Activated CD8-positive, alpha-beta T cell treated with anti-CD3 and anti-CD28 coated beads for 36 hours (primary cell): ENCODE measurements at regions not wholly inside any gene's neighbourhood (a gene's known extent, or its start where the extent isn't known, plus 50 kb on each side); places are given as distances from the start of the nearest gene placed in this dataset.
"Not testable (repeated sequence)": the region's sequence is repeated elsewhere in the genome, so short reads cannot be mapped to it uniquely, and the experiment has no call there.

ENCODE experiments used
- ATAC-seq: fragments of 200-7000 bp; cut with Tn5 transposase; one replicate; pipeline ENCODE4 v1.10.0; 2021; ENCODE audit warnings: mild to moderate bottlenecking, moderate library complexity
- CTCF ChIA-PET: fragments of 350-600 bp; sonication (Branson Sonifier 250); formaldehyde crosslinking; loops from one replicate; lab custom pipeline; 2021; ENCODE audit warnings: antibody characterized with exemption; lab: Charles Lee
- POLR2A ChIA-PET: fragments of 350-600 bp; sonication (Branson Sonifier 250); formaldehyde crosslinking; loops from one replicate; lab custom pipeline; 2021; ENCODE audit warnings: antibody characterized with exemption; lab: Charles Lee
- DNase-seq: peaks from one replicate; pipeline ENCODE4 v3.0.0-alpha.2; 2020
- H3K27ac Mint-ChIP-seq: one replicate; pipeline ENCODE4 v1.8.0; 2021; ENCODE audit warnings: mild to moderate bottlenecking, mixed read lengths
- H3K27me3 Mint-ChIP-seq: one replicate; pipeline ENCODE4 v1.8.0; 2021; ENCODE audit warnings: mixed read lengths
- H3K36me3 Mint-ChIP-seq: one replicate; pipeline ENCODE4 v1.8.0; 2021; ENCODE audit warnings: low read depth, mixed read lengths
- H3K4me1 Mint-ChIP-seq: one replicate; pipeline ENCODE4 v1.8.0; 2021; ENCODE audit warnings: low read depth, mixed read lengths
- H3K4me3 Mint-ChIP-seq: one replicate; pipeline ENCODE4 v1.8.0; 2021; ENCODE audit warnings: mild to moderate bottlenecking, moderate library complexity, mixed read lengths
- H3K9me3 Mint-ChIP-seq: one replicate; pipeline ENCODE4 v1.8.0; 2021; ENCODE audit warnings: mixed read lengths
- intact Hi-C: fragments of 100-400 bp; cut with micrococcal nuclease; formaldehyde crosslinking; loops from one replicate; pipeline ENCODE4 v1.10.0; 2022
- TF ChIP-seq, protein P1 (sequence below): fragments of 200-600 bp; IDR thresholded peaks from one replicate; pipeline ENCODE4 v1.8.0; 2022; ENCODE audit warnings: antibody characterized with exemption, mild to moderate bottlenecking

DNA sequence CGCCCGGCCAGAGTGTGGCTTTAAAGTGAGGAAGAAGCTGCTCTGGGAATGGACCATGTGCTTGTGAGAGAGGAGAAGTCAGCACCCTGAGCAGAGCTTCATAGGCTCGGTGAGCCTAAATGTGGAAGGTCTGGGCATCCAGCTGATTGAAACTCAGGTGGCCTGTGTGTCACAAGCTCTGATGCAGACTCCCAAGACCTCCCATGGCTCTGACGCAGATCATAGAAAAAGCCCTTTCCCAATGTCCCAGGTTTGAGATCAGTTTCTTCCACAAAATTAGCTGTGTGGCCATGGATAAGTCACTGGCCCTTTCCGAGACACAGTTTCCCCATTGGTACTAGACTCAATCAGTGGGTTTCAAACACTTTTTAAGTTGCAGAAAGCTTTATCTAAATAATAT, 180.0 kb upstream of the CCL2 start:
- Mint-ChIP-seq H3K36me3 (no peaks in the 10 kb centered on the region), H3K9me3 (no peaks in the 10 kb centered on the region), H3K4me1 (no peaks in the 10 kb centered on the region), H3K27me3 (peaks cover 11% of the 10 kb centered on the region), H3K27ac (no peak overlapping the region), H3K4me3 (no peak overlapping the region)
- CTCF ChIA-PET = interaction anchor here (0.8 kb wide), 1 partner anchor 71 kb away, joined by 3 read pairs; no protein-coding TSS in a partner anchor
- ATAC-seq = no peak
- no peak for DNase-seq
- TF ChIP-seq, protein P1, sequence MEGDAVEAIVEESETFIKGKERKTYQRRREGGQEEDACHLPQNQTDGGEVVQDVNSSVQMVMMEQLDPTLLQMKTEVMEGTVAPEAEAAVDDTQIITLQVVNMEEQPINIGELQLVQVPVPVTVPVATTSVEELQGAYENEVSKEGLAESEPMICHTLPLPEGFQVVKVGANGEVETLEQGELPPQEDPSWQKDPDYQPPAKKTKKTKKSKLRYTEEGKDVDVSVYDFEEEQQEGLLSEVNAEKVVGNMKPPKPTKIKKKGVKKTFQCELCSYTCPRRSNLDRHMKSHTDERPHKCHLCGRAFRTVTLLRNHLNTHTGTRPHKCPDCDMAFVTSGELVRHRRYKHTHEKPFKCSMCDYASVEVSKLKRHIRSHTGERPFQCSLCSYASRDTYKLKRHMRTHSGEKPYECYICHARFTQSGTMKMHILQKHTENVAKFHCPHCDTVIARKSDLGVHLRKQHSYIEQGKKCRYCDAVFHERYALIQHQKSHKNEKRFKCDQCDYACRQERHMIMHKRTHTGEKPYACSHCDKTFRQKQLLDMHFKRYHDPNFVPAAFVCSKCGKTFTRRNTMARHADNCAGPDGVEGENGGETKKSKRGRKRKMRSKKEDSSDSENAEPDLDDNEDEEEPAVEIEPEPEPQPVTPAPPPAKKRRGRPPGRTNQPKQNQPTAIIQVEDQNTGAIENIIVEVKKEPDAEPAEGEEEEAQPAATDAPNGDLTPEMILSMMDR = no peak
- intact Hi-C loops = no loop called here
- POLR2A ChIA-PET = no interaction called here

DNA sequence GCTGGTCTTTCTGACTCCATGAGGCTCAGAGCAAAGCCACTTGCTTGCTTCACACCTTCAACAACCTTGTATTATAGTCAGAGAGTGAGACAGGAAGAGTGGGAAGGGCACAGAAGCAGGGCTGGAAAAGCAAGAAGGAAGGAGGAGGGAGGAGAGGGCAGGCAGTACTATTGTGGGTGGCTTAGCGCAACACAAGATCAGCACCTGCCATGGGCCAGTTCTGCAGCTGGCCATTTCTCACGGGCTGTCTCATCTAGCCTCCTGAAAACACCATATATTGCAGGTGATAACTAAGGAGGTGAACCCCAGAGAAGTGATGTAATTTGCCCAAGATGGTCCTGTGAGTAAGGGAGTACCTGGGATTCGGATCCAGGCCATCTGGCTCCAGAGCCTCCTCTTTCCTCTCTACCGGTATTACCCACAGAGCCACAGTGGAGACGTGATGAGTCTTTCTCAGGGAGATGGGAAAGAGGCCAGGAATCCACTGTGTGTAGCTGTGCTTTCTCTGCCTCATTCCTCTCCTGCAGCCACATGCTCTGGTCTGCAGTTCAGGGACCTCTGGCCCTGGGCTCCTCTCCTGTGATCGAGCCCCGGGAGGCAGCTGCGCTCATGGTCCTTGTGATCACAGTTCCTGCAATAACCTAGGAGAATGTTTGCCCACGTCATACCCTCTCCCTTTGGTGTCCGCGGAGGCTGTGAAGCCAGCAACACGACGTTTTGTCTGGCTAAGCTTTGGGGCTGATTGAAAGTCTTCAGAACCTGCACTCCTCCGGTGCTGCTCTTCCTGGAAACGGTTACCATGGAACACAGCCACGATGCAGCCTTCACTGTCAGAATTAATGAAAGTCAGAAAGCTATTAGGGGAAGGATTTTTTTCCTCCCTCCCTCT, 178.1 kb upstream of the CCL2 start:
- H3K27me3 Mint-ChIP-seq = peaks cover 9% of the 10 kb centered on the region
- TF ChIP-seq, protein P1 = no peak
- no peak overlapping the region for H3K4me3 Mint-ChIP-seq
- intact Hi-C loops = no loop called here
- ChIA-PET CTCF (no interaction called here), POLR2A (no interaction called here)
- H3K36me3 Mint-ChIP-seq = no peaks in the 10 kb centered on the region
- ATAC-seq (no peak), DNase-seq (no peak)
- H3K27ac Mint-ChIP-seq = no peak overlapping the region
- no peaks in the 10 kb centered on the region for H3K9me3 Mint-ChIP-seq
- H3K4me1 Mint-ChIP-seq = no peaks in the 10 kb centered on the region

DNA sequence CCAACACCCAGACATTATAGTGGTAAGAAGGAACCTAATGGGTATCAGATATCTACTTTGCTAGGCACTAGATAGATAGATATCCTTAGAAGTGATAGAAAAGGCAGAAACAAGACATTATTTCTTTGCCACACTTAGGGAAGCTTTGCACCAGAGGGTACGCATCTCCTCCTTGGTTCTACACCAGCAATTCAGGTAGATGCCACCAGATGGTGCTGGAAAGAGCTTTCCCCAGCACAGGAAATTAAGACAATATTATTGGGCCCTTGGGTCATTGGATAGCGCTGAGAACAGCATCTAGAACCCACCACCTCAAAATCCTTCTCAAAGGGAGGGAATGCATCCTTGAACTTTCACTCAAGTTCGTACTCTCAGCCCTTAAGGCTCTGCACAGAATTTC, 173.8 kb upstream of the CCL2 start:
- CTCF ChIA-PET = interaction anchor here (0.8 to 2.1 kb wide), 3 partner anchors 50 to 280 kb away, joined by 3 to 6 read pairs (median 4); no protein-coding TSS in a partner anchor
- DNase-seq (no peak), ATAC-seq (no peak)
- H3K4me1 Mint-ChIP-seq = no peaks in the 10 kb centered on the region
- intact Hi-C loops = no loop called here
- H3K36me3 Mint-ChIP-seq = no peaks in the 10 kb centered on the region
- H3K27ac Mint-ChIP-seq = no peak overlapping the region
- no peak overlapping the region for H3K4me3 Mint-ChIP-seq
- no peaks in the 10 kb centered on the region for H3K9me3 Mint-ChIP-seq
- TF ChIP-seq, protein P1 = no peak
- peaks cover 10% of the 10 kb centered on the region for H3K27me3 Mint-ChIP-seq
- POLR2A ChIA-PET = interaction anchor here (1.2 kb wide), 1 partner anchor 54 kb away, joined by 3 read pairs; no protein-coding TSS in a partner anchor

DNA sequence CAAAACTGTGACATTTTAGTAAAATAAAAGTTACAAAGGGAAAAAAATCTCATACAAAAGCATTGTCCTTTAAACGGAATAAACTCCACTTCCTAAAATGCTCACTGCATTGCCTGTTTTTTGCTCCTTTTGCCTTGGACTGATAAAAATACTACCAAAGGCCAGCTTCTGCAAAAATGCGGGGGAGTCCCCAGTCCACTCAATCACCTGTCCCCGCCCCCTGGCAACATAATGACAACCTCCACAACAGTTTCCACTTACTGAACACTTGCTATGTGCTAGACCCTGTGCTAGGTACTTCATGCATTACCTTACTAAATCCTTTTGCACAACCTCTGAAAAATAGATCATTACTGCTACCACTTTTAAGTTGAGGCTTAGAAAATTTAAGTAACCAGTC, 172.7 kb upstream of the CCL2 start:
- POLR2A ChIA-PET = no interaction called here
- intact Hi-C loops = no loop called here
- no peaks in the 10 kb centered on the region for H3K36me3 Mint-ChIP-seq
- H3K4me3 Mint-ChIP-seq = no peak overlapping the region
- DNase-seq (no peak), ATAC-seq (no peak)
- no peaks in the 10 kb centered on the region for H3K9me3 Mint-ChIP-seq
- H3K27me3 Mint-ChIP-seq = peaks cover 10% of the 10 kb centered on the region
- TF ChIP-seq, protein P1 = no peak
- H3K4me1 Mint-ChIP-seq = no peaks in the 10 kb centered on the region
- H3K27ac Mint-ChIP-seq = no peak overlapping the region
- CTCF ChIA-PET = no interaction called here

DNA sequence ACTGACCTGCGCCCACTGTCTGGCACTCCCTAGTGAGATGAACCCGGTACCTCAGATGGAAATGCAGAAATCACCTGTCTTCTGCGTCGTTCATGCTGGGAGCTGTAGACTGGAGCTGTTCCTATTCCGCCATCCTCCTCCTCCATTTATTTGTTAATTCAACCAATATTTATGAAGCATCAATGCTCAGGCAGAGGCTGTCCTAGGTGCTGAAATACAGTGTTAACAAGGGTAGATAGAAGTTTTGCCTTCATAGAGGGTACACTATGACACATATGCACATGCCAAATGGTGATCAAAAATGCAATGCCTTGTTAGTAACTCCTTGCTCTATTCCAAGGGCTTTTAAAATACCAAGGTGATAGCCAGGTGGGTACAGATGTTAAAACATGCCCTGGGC, 166.0 kb upstream of the CCL2 start:
- CTCF ChIA-PET, H3K4me3 Mint-ChIP-seq, POLR2A ChIA-PET, H3K36me3 Mint-ChIP-seq, ATAC-seq, H3K27ac Mint-ChIP-seq, H3K4me1 Mint-ChIP-seq, intact Hi-C loops, H3K9me3 Mint-ChIP-seq, DNase-seq: not testable (repeated sequence)
- H3K27me3 Mint-ChIP-seq = peaks cover 18% of the 10 kb centered on the region
